Activated naive CD4-positive, alpha-beta T cell treated with anti-CD3 and anti-CD28 coated beads, Interleukin-2, amount 10 ng/mL, durations not matched to agents 7 days and 5 days (primary cell): ENCODE measurements at regions not wholly inside any gene's neighbourhood (a gene's known extent, or its start where the extent isn't known, plus 50 kb on each side); places are given as distances from the start of the nearest gene placed in this dataset.

Experiments
- CTCF ChIA-PET: fragments of 350-600 bp; sonication (Branson Sonifier 250); formaldehyde crosslinking; loops from one replicate; lab custom pipeline; 2021; ENCODE audit warnings: antibody characterized with exemption; lab: Charles Lee
- DNase-seq: peaks from one replicate; pipeline ENCODE4 v3.0.0-alpha.2; 2020
- H3K27ac Mint-ChIP-seq: one replicate; pipeline ENCODE4 v1.8.0; 2021; ENCODE audit warnings: mild to moderate bottlenecking, moderate library complexity, mixed read lengths
- H3K27me3 Mint-ChIP-seq: one replicate; pipeline ENCODE4 v1.8.0; 2021; ENCODE audit warnings: mild to moderate bottlenecking, mixed read lengths
- H3K36me3 Mint-ChIP-seq: one replicate; pipeline ENCODE4 v1.8.0; 2021; ENCODE audit warnings: mixed read lengths
- H3K4me1 Mint-ChIP-seq: one replicate; pipeline ENCODE4 v1.8.0; 2021; ENCODE audit warnings: mixed read lengths
- H3K4me3 Mint-ChIP-seq: one replicate; pipeline ENCODE4 v1.8.0; 2021; ENCODE audit warnings: mild to moderate bottlenecking, moderate library complexity, mixed read lengths
- H3K9me3 Mint-ChIP-seq: one replicate; pipeline ENCODE4 v1.8.0; 2021; ENCODE audit warnings: mixed read lengths

DNA sequence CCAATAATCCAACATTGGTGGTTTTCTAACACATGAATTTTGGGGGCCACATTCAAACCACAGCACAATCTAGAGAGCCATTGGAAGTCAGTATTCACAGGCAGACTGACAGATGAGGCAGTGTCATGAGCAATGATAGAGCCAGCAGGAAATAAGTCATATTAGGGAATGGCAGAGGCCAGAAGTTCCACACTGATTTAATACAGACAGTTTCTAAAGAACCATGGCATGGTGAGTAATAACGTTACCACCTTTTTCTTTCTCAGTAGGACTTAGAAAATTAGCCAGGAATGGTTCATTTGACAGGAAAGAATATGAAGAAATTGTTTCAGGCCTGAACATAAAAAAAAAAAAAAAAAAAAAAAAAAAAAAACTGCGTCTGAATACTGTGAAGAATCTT lies 210.3 kb downstream of the GPAM start:
- H3K9me3 Mint-ChIP-seq, result no peaks in the 10 kb centered on the region

DNA sequence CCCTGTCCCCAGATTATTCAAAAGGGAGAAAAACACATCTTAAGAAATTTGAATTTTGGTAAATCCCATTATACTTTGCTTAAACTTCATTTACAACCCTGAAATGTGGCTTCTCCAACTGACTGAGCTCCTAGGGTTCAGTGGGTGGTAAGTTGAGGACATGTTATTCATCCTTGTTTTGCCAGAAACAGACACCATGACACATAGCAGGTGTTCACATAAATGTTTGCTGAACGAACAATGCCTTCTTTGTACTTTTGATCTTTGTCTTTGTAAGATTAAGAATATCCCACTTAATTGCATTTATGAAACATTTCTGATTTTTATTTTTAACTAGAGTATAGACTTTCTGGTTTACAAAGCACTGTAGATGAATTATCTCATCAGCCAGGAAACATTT lies 209.7 kb downstream of the GPAM start:
- H3K4me3 Mint-ChIP-seq, result no peak overlapping the region
- H3K4me1 Mint-ChIP-seq, result no peaks in the 10 kb centered on the region
- H3K36me3 Mint-ChIP-seq, result no peaks in the 10 kb centered on the region
- no peak for DNase-seq
- no peaks in the 10 kb centered on the region for H3K9me3 Mint-ChIP-seq
- CTCF ChIA-PET, result no interaction called here
- H3K27ac Mint-ChIP-seq, result no peak overlapping the region
- H3K27me3 Mint-ChIP-seq, result no peaks in the 10 kb centered on the region

More for the DNA sequence above, 210.3 kb downstream of the GPAM start:
- Mint-ChIP-seq H3K27me3 (no peaks in the 10 kb centered on the region), H3K36me3 (no peaks in the 10 kb centered on the region), H3K27ac (no peak overlapping the region), H3K4me1 (no peaks in the 10 kb centered on the region), H3K4me3 (no peak overlapping the region)
- CTCF ChIA-PET, result no interaction called here
- DNase-seq, result no peak

DNA sequence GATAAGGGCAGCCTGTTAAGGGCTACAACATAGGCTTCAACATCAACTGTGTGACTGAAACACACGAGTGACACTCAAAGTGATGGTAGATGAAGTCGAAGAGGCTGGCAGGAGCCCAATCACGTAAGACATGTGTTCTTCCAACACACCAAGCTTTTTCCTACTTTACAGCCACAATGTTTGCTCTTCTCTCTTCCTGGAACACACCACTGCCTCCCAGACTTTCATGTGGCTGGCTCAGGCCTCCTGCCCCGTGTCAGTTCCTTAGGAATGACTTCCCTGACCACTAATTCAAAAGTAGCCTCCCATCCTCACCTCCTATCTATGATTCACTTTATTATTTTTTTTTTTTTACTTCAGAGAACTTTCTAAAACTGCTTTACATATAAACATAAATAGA lies 209.2 kb downstream of the GPAM start:
- H3K4me1 Mint-ChIP-seq, result no peaks in the 10 kb centered on the region
- no peaks in the 10 kb centered on the region for H3K27me3 Mint-ChIP-seq
- H3K27ac Mint-ChIP-seq, result no peak overlapping the region
- no peak for DNase-seq
- H3K9me3 Mint-ChIP-seq, result no peaks in the 10 kb centered on the region
- H3K36me3 Mint-ChIP-seq, result no peaks in the 10 kb centered on the region
- CTCF ChIA-PET, result no interaction called here
- H3K4me3 Mint-ChIP-seq, result no peak overlapping the region

DNA sequence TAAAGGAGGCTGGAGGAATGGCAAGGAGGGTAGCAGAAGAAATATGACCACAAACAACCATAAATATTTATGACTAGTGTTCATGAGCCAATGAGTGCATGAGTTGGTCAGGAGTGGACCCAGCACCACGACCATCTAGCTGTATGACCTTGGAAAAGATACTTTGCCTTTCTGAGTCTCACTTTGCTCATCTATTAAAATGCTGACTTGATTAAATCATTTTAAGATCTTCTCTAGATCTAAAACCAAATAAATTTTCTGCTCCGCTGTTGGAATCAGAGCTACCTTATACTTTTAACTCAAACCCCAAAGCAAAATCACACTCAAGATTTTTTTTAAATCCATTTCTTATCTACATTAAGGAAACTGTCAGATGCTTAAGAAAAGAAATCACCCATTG lies 207.0 kb downstream of the GPAM start:
- Mint-ChIP-seq H3K9me3 (no peaks in the 10 kb centered on the region), H3K4me3 (no peak overlapping the region), H3K27me3 (no peaks in the 10 kb centered on the region), H3K4me1 (no peaks in the 10 kb centered on the region), H3K36me3 (no peaks in the 10 kb centered on the region), H3K27ac (no peak overlapping the region)
- CTCF ChIA-PET, result no interaction called here
- no peak for DNase-seq

DNA sequence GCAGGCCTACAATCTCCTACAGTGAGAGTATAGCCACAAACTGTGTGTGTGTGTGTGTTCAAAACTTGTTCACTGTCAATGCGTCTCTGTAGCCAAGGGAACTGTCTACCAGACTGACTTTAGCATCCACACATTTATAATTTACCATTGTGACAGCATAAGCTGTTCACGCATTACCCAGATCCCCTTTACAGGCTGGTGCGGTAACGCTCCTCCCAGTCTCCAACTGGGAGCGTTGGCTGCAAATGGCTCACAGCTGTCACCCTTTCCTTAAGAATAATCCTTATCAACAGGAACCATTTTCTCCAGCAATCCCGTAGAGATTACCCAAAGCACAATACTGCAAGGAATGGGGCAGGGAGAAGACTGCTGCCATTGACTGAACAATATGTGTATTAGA lies 199.5 kb downstream of the GPAM start:
- no peaks in the 10 kb centered on the region for H3K36me3 Mint-ChIP-seq
- H3K27me3 Mint-ChIP-seq, result no peaks in the 10 kb centered on the region
- no peak overlapping the region for H3K4me3 Mint-ChIP-seq
- H3K4me1 Mint-ChIP-seq, result no peaks in the 10 kb centered on the region
- no peaks in the 10 kb centered on the region for H3K9me3 Mint-ChIP-seq
- CTCF ChIA-PET, result no interaction called here
- H3K27ac Mint-ChIP-seq, result no peak overlapping the region
- DNase-seq, result no peak

DNA sequence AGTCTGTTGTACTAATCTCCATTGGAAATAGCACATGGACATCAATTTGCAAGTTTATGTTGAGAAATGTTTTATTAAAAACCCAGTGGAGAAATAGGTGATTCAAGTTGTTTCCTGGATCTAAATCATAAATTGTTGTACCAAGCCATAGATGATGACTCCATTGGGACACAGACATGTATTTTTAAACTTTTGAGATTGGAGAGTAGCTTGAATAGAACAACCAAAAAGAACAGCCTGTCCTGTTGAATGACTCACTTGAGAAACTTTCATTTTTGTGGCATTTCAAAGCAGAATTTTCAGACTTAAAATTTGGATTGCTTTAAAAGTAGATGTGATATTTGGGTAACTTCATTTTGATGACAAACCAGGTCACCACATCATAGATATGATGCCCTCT lies 197.5 kb downstream of the GPAM start:
- no peaks in the 10 kb centered on the region for H3K4me1 Mint-ChIP-seq
- H3K36me3 Mint-ChIP-seq, result no peaks in the 10 kb centered on the region
- no peaks in the 10 kb centered on the region for H3K9me3 Mint-ChIP-seq
- H3K27me3 Mint-ChIP-seq, result no peaks in the 10 kb centered on the region
- no peak overlapping the region for H3K4me3 Mint-ChIP-seq
- DNase-seq, result no peak
- no peak overlapping the region for H3K27ac Mint-ChIP-seq
- CTCF ChIA-PET, result no interaction called here

- no peak for DNase-seq
- H3K27ac Mint-ChIP-seq, result no peak overlapping the region
- no peaks in the 10 kb centered on the region for H3K36me3 Mint-ChIP-seq
- CTCF ChIA-PET, result no interaction called here
- no peaks in the 10 kb centered on the region for H3K4me1 Mint-ChIP-seq
- no peaks in the 10 kb centered on the region for H3K27me3 Mint-ChIP-seq
- no peaks in the 10 kb centered on the region for H3K9me3 Mint-ChIP-seq
- H3K4me3 Mint-ChIP-seq, result no peak overlapping the region
Observed at GRCh38 chr10:111988646-111989045, 194.9 kb downstream of the GPAM start.

DNA sequence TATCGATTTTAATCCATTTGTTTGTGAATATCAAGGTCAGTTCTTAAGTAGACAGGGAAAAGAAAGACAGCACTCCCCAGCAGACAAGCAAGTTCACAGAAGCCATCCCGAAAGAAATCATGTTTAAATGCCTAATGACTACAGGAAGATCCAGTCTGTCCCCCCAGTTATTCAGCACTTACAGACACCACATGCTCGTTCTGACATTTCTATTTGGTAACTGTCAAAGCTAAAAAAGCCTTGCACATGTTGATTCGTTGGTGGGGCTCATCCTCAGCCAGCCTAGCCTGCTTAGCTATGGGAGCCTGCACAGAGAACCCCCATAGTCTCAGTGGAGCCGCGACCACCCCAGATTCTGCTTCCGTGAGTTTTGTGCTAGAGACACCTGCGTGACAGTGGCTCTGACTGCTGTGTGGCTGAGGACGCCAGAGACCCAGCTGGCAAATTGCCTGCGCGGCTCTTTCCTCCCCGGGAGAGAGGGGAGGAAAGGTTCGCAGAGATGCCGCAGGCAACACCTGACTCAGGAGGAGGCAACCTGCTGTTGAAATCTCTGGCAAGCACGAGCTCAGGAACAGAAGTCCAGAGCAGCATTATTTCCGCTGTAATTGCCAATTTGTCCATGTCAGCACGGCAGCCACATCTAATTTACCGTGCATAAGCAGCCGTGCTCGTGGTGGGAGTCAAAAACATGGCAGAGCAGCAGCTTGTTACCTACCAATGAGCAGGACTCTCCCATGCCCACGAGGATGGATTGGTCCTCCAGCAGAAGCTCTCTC lies 194.2 kb downstream of the GPAM start:
- DNase-seq, result no peak
- CTCF ChIA-PET, result no interaction called here
- Mint-ChIP-seq H3K9me3 (no peaks in the 10 kb centered on the region), H3K27ac (no peak overlapping the region), H3K27me3 (no peaks in the 10 kb centered on the region), H3K36me3 (no peaks in the 10 kb centered on the region), H3K4me3 (no peak overlapping the region), H3K4me1 (no peaks in the 10 kb centered on the region)

- no peak overlapping the region for H3K27ac Mint-ChIP-seq
- no peaks in the 10 kb centered on the region for H3K36me3 Mint-ChIP-seq
- no peaks in the 10 kb centered on the region for H3K9me3 Mint-ChIP-seq
- no peak for DNase-seq
- H3K4me1 Mint-ChIP-seq, result no peaks in the 10 kb centered on the region
- no peak overlapping the region for H3K4me3 Mint-ChIP-seq
- no peaks in the 10 kb centered on the region for H3K27me3 Mint-ChIP-seq
- CTCF ChIA-PET, result no interaction called here
Observed at GRCh38 chr10:111990734-111991133, 192.8 kb downstream of the GPAM start.

GRCh38 chr10:111993321-111993720 lies 190.2 kb downstream of the GPAM start:
- Mint-ChIP-seq H3K27me3 (peaks cover 3% of the 10 kb centered on the region), H3K9me3 (no peaks in the 10 kb centered on the region), H3K27ac (no peak overlapping the region), H3K4me3 (no peak overlapping the region), H3K4me1 (no peaks in the 10 kb centered on the region), H3K36me3 (no peaks in the 10 kb centered on the region)
- no peak for DNase-seq
- CTCF ChIA-PET, result no interaction called here

DNA sequence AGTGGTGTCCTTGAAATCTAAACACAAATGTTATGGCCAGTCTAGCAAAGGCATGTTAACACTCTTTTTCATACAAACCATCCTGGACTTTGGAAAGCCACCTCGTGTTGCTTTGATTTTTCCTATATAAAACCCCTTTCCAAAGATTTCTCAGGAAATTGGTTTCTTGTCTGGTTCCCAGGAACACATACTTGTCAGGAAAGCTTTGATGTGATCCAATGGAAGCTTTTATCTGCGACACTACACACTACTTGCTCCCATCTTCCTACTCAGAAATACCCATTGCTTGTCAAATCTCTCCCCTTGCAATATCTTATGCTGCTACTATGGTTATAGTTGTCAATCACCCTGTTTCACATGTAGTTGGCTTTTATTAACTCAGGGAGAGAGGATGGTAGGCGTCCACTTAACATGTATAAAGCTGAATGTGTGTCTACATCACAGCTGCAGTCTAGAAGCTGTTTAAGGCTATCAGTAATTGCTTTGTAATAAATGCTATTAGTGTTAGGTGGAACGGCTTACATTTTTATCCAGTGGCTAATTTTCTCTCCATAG lies 189.6 kb downstream of the GPAM start:
- Mint-ChIP-seq H3K4me3 (no peak overlapping the region), H3K9me3 (no peaks in the 10 kb centered on the region), H3K27me3 (peaks cover 3% of the 10 kb centered on the region), H3K4me1 (no peaks in the 10 kb centered on the region), H3K27ac (no peak overlapping the region), H3K36me3 (no peaks in the 10 kb centered on the region)
- CTCF ChIA-PET, result interaction anchor here (1.0 kb wide), 1 partner anchor 105 kb away, joined by 3 read pairs; no protein-coding TSS in a partner anchor
- DNase-seq, result no peak

DNA sequence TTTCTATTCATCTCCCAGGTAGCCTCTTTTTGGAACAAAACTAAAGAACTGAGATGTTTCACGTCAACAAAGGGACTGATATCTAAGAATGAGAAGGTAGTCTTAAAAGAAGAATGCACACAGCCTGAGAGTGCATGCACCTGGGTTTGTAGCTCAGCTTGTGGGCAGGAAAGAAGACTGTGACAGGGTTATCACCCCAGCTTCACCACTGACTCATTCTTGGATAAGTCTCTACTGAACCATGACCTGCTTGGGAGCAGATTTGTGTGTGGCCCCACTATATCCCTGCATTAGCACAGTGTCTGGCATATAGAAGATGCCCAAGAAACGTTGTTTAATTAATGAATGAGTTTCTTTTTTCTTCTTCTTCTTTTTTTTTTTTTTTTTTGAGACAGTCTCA lies 187.5 kb downstream of the GPAM start:
- no peak overlapping the region for H3K27ac Mint-ChIP-seq
- no peaks in the 10 kb centered on the region for H3K9me3 Mint-ChIP-seq
- no peaks in the 10 kb centered on the region for H3K4me1 Mint-ChIP-seq
- no peak for DNase-seq
- H3K4me3 Mint-ChIP-seq, result no peak overlapping the region
- peaks cover 3% of the 10 kb centered on the region for H3K27me3 Mint-ChIP-seq
- H3K36me3 Mint-ChIP-seq, result no peaks in the 10 kb centered on the region
- CTCF ChIA-PET, result no interaction called here

DNA sequence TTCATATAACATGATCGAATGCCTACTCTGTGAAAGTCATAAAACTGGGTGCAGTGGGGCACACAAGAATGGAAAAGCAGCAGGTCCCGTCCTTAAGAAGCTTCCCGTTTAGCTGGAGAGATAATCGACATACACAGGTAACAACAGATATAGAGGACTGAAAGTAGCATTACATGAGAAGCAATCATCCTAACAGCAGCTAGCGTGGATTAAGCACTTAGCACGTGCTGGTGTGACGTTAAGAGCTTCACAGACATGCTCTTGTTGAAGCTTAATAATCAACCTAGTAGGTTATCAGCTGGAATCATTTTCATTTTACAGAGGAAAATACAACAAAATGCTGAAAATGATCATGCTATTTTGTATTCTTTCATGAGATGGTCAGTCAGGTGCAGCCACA lies 184.8 kb downstream of the GPAM start:
- Mint-ChIP-seq H3K9me3 (no peaks in the 10 kb centered on the region), H3K27me3 (peaks cover 3% of the 10 kb centered on the region), H3K36me3 (no peaks in the 10 kb centered on the region), H3K27ac (no peak overlapping the region), H3K4me1 (no peaks in the 10 kb centered on the region), H3K4me3 (no peak overlapping the region)
- no peak for DNase-seq
- CTCF ChIA-PET, result no interaction called here

DNA sequence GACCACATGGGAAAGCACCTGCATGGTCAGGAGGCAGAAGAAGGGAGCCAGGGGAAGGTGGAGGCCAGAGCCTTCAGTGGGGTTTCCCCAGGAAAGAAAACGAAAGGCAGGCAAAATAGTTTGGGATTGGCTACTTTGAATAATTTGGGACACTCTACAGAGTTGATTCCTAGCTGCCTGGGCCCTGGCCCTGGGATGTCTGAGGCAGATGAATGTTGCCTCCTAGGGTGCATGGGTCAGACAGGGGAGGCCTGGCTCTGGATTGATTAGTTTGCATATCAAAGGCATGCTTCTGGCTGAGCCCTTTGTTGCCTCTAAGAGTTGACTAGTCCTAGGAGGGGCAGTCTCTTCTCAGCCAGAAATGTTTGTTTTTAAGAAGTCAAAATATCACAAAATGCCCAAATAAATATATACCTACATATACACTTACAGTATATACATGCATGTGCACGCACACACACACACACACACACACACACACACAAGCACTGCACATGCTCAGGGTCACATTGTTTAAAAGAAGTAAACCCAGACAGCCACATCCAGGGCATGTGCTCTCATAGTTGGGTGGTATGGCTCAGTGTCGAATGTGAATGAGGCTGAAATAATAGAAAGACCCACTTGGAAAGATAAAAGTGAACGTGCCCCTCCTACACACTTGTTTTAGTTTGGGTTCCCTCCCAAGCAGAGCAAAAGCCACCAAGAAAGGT lies 184.2 kb downstream of the GPAM start:
- Mint-ChIP-seq H3K36me3 (no peaks in the 10 kb centered on the region), H3K27ac (no peak overlapping the region), H3K4me1 (no peaks in the 10 kb centered on the region), H3K27me3 (peaks cover 3% of the 10 kb centered on the region), H3K4me3 (no peak overlapping the region), H3K9me3 (no peaks in the 10 kb centered on the region)
- no peak for DNase-seq
- CTCF ChIA-PET, result no interaction called here

GRCh38 chr10:111999915-112000302 lies 183.7 kb downstream of the GPAM start:
- Mint-ChIP-seq H3K36me3 (no peaks in the 10 kb centered on the region), H3K4me1 (no peaks in the 10 kb centered on the region), H3K27me3 (peaks cover 3% of the 10 kb centered on the region), H3K9me3 (no peaks in the 10 kb centered on the region), H3K4me3 (no peak overlapping the region), H3K27ac (no peak overlapping the region)
- no peak for DNase-seq
- CTCF ChIA-PET, result no interaction called here
